K562 (cell line): ENCODE measurements at regions not wholly inside any gene's neighbourhood (a gene's known extent, or its start where the extent isn't known, plus 50 kb on each side); places are given as distances from the start of the nearest gene placed in this dataset.

Experiments used
- ARNT ChIP-seq, 2 experiments: fragments of 450-650 bp; IDR thresholded peaks; 2 replicates each; pipeline ENCODE4 v1.6.1; 2016; ENCODE audit warnings: mild to moderate bottlenecking in 1 of 2
- CHD1 ChIP-seq: fragments of 200-600 bp; sonication (generic); IDR thresholded peaks from one replicate; pipeline ENCODE4 v1.6.1; 2012; ENCODE audit warnings: mild to moderate bottlenecking, moderate library complexity, low read length, inconsistent platforms
- CTCF ChIP-seq, 3 experiments: IDR thresholded peaks in 2 of 3; conservative IDR thresholded peaks in 1 of 3; 2 replicates each; pipeline ENCODE4 v1.5.1; 2011 to 2012; ENCODE audit warnings: low read length in 3 of 3, mild to moderate bottlenecking in 3 of 3, control low read depth in 2 of 3, improper control_type of control experiment in 1 of 3, inconsistent platforms in 1 of 3, low read depth in 1 of 3, mixed read lengths in 1 of 3, moderate library complexity in 1 of 3; ENCODE audit not compliant: insufficient read depth in 2 of 3
- HINFP ChIP-seq: fragments of 450-650 bp; conservative IDR thresholded peaks from 2 replicates; pipeline ENCODE4 v1.6.1; 2016; ENCODE audit warnings: missing genetic modification characterization, low read depth, mild to moderate bottlenecking, control low read depth, missing compliant biosample characterization
- IRF1 ChIP-seq: sonication (generic); formaldehyde crosslinking; IDR thresholded peaks from 2 replicates; pipeline ENCODE4 v1.8.0; 2022; ENCODE audit warnings: missing genetic modification reagents, mild to moderate bottlenecking, borderline replicate concordance
- NFIC ChIP-seq: fragments of 450-650 bp; IDR thresholded peaks from 2 replicates; pipeline ENCODE4 v1.6.1; 2017; ENCODE audit warnings: mild to moderate bottlenecking, inconsistent platforms
- POLR2A ChIP-seq: fragments of 450-650 bp; conservative IDR thresholded peaks from 2 replicates; pipeline ENCODE4 v1.6.1; 2016
- RBM15 ChIP-seq: fragments of 200-400 bp; formaldehyde crosslinking; IDR thresholded peaks from 2 replicates; pipeline ENCODE4 v1.6.1; 2018; ENCODE audit warnings: mild to moderate bottlenecking, low read length, moderate library complexity; ENCODE audit not compliant: insufficient read depth
- TARDBP ChIP-seq: fragments of 450-650 bp; IDR thresholded peaks from 2 replicates; pipeline ENCODE4 v1.6.1; 2016
- YY1 ChIP-seq, 3 experiments: IDR thresholded peaks; 2 replicates each; pipeline ENCODE4 v1.6.1; 2011; ENCODE audit warnings: low read length in 2 of 3, mild to moderate bottlenecking in 2 of 3, moderate library complexity in 2 of 3, borderline replicate concordance in 1 of 3, control low read depth in 1 of 3, low read depth in 1 of 3; ENCODE audit not compliant: insufficient read depth in 3 of 3, insufficient replicate concordance in 2 of 3, control insufficient read depth in 1 of 3, insufficient read length in 1 of 3; ENCODE audit errors: extremely low read depth in 1 of 3
- ZBTB7A ChIP-seq: IDR thresholded peaks from 2 replicates; pipeline ENCODE4 v1.6.1; 2011; ENCODE audit warnings: low read depth, mild to moderate bottlenecking, low read length, moderate library complexity, borderline replicate concordance; ENCODE audit not compliant: control insufficient read depth
- ZFP30 ChIP-seq: fragments of 250-450 bp; sonication (Bioruptor Pico); IDR thresholded peaks from 2 replicates; pipeline ENCODE4 v1.8.0; 2022; ENCODE audit warnings: moderate library complexity, mild to moderate bottlenecking, inconsistent platforms, borderline replicate concordance

GRCh38 chr7:18103436-18104218 lies 76.0 kb upstream of the PRPS1L1 start:
- TF ChIP-seq CHD1 (no peak), RBM15 (no peak), POLR2A (no peak), ZBTB7A (no peak), ZFP30 (CRISPR knock-in tag) (no peak), HINFP (tag) (no peak), CTCF (IDR thresholded peaks at IDR 0.05 in 2 of 3, conservative IDR thresholded peaks at IDR 0.05 in 1 of 3; ENCODE audit: insufficient read depth in 2 of 3, low read depth in 1 of 3, low read length in 3 of 3) (no peak), YY1 (IDR thresholded peaks at IDR 0.05; ENCODE audit: borderline replicate concordance in 1 of 3, control insufficient read depth in 1 of 3, extremely low read depth in 1 of 3, insufficient read depth in 3 of 3, insufficient read length in 1 of 3, insufficient replicate concordance in 2 of 3, low read depth in 1 of 3, low read length in 2 of 3) (no peak), NFIC (no peak), TARDBP (no peak), IRF1 (CRISPR knock-in tag) (no peak), ARNT (IDR thresholded peaks at IDR 0.05) (no peak)
